ENCODE measurements at regions not wholly inside any gene's neighbourhood (a gene's known extent, or its start where the extent isn't known, plus 50 kb on each side); places are given as distances from the start of the nearest gene placed in this dataset.

DNA sequence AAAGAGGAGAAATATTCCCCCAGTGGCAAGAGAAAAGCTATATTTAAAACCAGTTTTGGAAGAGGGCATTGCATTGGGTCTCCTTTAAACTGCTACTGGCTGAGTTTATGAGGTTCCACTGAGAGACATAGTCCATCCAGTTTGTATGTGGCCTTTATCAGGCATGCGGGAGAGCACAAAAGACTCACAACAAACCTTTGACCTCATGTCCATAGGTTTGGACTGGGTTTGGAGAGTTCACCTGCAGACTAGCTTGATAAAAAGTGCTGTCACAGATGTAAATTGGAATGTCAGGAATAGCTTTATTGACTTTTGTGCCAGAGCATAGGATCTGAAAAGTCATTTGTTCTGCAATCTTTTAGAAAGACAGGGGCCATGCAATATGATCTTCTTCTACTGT, 131.0 kb upstream of the NRIP1 start:
- intact Hi-C loops (cut with DNase I) = no loop called here

DNA sequence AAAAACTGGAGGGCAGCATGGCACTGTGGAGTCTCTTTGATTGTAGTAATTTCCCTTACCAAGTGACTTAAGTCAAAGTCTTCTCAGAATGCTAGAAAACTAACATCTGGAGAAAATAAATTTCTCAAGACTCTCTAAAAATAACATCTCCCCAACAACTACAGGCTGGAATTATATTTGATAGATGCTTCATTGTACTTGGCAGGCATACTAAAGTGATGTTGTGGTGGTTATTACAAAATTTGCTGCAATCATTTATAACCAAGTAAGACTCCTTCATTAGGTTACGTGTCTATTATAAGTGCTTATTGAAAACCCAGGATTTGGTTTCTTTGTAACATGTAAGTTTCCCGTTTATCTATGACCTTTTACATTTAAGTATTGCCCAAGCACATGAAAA, 132.9 kb upstream of the NRIP1 start:
- intact Hi-C loops (cut with DNase I) = no loop called here
- H3K9me3 ChIP-seq = no peaks in the 10 kb centered on the region
- no peak overlapping the region for H3K4me3 ChIP-seq
- no peaks in the 10 kb centered on the region for H3K27me3 ChIP-seq (ENCODE audit: insufficient read depth in 3 of 3, low read length in 2 of 3)
- no peaks in the 10 kb centered on the region for H3K4me1 ChIP-seq
- ATAC-seq = peak in 1 of 4 donors; percentile 24
- no peak overlapping the region for H3K27ac ChIP-seq
- no peaks in the 10 kb centered on the region for H3K36me3 ChIP-seq (ENCODE audit: insufficient read depth in 1 of 2, low read depth in 1 of 2)
- 78 to 91% (median 88%) methylated on average over 2 of the region's 2 CpGs for WGBS, 3 donors
- DNase-seq = no peak
- TF ChIP-seq CTCF (IDR thresholded peaks at IDR 0.05) = no peak

More for the DNA sequence above, 131.0 kb upstream of the NRIP1 start:
- WGBS, 3 donors = 74 to 94% (median 87%) methylated on average over 1 of the region's 1 CpG
- H3K4me3 ChIP-seq = no peak overlapping the region
- no peaks in the 10 kb centered on the region for H3K9me3 ChIP-seq
- ATAC-seq (no peak), DNase-seq (no peak)
- no peaks in the 10 kb centered on the region for H3K4me1 ChIP-seq
- TF ChIP-seq CTCF (IDR thresholded peaks at IDR 0.05) = no peak
- H3K27me3 ChIP-seq (ENCODE audit: insufficient read depth in 3 of 3, low read length in 2 of 3) = no peaks in the 10 kb centered on the region
- no peaks in the 10 kb centered on the region for H3K36me3 ChIP-seq (ENCODE audit: insufficient read depth in 1 of 2, low read depth in 1 of 2)
- H3K27ac ChIP-seq = no peak overlapping the region

DNA sequence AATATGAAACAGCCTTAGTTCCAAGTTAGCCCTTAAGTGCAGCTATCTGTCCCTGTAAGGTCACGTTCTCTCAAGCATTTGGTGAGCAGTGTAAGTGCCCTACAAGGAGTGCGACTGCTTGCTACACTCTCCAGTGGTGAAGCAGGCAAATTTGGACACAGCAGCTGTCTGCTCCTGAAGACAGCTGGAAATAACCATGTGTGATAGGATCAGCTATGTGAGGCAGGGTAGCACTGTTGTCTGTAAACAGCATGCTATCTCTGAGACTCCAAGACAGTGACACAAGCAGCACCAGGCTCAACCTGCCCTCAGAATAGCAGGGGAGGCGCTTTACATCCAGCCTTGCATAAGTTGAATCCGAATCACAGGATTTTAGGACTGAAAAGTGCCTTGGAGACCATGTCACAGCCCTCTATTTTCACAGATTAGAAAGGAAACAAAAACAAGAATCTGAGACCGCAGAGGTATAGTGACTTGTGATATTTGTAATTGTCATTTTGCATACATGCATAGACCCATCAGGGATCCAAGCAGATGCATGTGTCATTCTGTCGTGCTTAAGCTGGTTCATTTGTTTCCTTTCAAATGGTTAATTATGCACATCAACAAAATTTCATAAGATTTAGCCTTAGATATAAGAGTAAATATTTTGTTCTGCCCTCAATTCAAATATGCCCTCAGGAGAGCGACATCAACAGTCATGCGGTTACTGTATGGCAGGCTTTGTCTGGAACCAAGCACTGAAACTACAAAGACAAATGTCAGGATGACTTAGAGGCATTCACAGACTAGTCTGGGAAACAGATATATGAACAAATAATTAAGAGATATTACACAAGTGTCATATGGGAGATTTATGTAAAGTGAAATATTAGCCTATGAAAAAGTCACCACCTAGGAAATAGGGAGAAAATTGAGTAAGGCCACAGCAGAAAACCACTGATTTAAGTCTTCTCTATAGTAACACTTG, 134.9 kb upstream of the NRIP1 start:
- Histone ChIP-seq H3K27me3 (ENCODE audit: insufficient read depth in 3 of 3, low read length in 2 of 3) (no peaks in the 10 kb centered on the region), H3K9me3 (no peaks in the 10 kb centered on the region), H3K36me3 (ENCODE audit: insufficient read depth in 1 of 2, low read depth in 1 of 2) (no peaks in the 10 kb centered on the region), H3K4me3 (no peak overlapping the region), H3K4me1 (no peaks in the 10 kb centered on the region), H3K27ac (no peak overlapping the region)
- ATAC-seq = peak in 3 of 4 donors; percentile 44 to 75 (median 53)
- intact Hi-C loops (cut with DNase I) = no loop called here
- DNase-seq = no peak
- 71 to 72% (median 72%) methylated on average over 8 of the region's 8 CpGs for WGBS, 3 donors
- no peak for TF ChIP-seq CTCF (IDR thresholded peaks at IDR 0.05)

DNA sequence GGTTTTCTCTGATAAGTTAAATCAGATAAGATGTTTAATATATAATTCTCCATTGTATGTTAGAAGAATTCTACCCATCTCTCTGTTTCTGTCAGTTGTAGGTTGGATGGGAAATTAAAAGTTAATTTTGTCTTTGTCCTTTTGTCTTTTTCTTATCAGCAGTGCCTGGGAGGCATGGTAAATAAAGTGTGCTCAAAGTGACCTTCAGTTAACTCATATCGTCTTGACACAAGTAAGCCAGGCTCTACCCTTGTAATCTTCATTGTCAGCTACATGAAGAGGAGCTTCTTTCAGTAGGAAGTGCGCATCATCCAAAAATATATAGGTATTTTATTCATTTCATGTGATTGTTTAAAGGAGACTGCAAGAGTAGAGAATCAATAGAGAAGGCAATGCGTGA, 138.9 kb upstream of the NRIP1 start:
- no peak overlapping the region for H3K4me3 ChIP-seq
- intact Hi-C loops (cut with DNase I) = no loop called here
- 75 to 88% (median 82%) methylated on average over 3 of the region's 3 CpGs for WGBS, 3 donors
- no peaks in the 10 kb centered on the region for H3K27me3 ChIP-seq (ENCODE audit: insufficient read depth in 3 of 3, low read length in 2 of 3)
- DNase-seq = no peak
- no peaks in the 10 kb centered on the region for H3K4me1 ChIP-seq
- ATAC-seq = no peak
- no peaks in the 10 kb centered on the region for H3K9me3 ChIP-seq
- no peak for TF ChIP-seq CTCF (IDR thresholded peaks at IDR 0.05)
- H3K27ac ChIP-seq = no peak overlapping the region
- H3K36me3 ChIP-seq (ENCODE audit: insufficient read depth in 1 of 2, low read depth in 1 of 2) = no peaks in the 10 kb centered on the region
